Peyer's patch (tissue), 4 donors: ENCODE measurements at regions not wholly inside any gene's neighbourhood (a gene's known extent, or its start where the extent isn't known, plus 50 kb on each side); places are given as distances from the start of the nearest gene placed in this dataset.
"Not testable (repeated sequence)": the region's sequence is repeated elsewhere in the genome, so short reads cannot be mapped to it uniquely, and the experiment has no call there.

Source experiments
- CTCF ChIP-seq, 6 experiments: fragments of 450-650 bp in 4 of 6; fragments of 200-600 bp in 2 of 6; sonication (generic) in 1 of 6; IDR thresholded peaks; one replicate each; pipeline ENCODE4 v1.5.1; 2017 to 2019; ENCODE audit warnings: antibody characterized with exemption in 6 of 6, mild to moderate bottlenecking in 3 of 6, moderate library complexity in 1 of 6
- POLR2A ChIP-seq, 2 donors: fragments of 450-650 bp; IDR thresholded peaks; one replicate each; pipeline ENCODE4 v1.5.1; 2017; ENCODE audit warnings: antibody characterized with exemption in 2 of 2, mild to moderate bottlenecking in 2 of 2, moderate library complexity in 2 of 2

- not testable (repeated sequence) for TF ChIP-seq CTCF, POLR2A (IDR thresholded peaks at IDR 0.05)
These were observed 154.4 kb downstream of the C16orf95 start for GRCh38 chr16:87162799-87163198.
